Dendritic cell treated with granulocyte-macrophage colony-stimulating factor and Interleukin-4, amounts not matched to agents 40 ng/mL and 50 ng/mL, for 4 days (primary cell): ENCODE measurements at regions not wholly inside any gene's neighbourhood (a gene's known extent, or its start where the extent isn't known, plus 50 kb on each side); places are given as distances from the start of the nearest gene placed in this dataset.

Experiments used
- H3K27ac Mint-ChIP-seq: one replicate; pipeline ENCODE4 v1.8.0; 2022; ENCODE audit warnings: mild to moderate bottlenecking, mixed read lengths
- H3K27me3 Mint-ChIP-seq: one replicate; pipeline ENCODE4 v1.8.0; 2022; ENCODE audit warnings: mild to moderate bottlenecking, mixed read lengths
- H3K36me3 Mint-ChIP-seq: one replicate; pipeline ENCODE4 v1.8.0; 2022; ENCODE audit warnings: low read depth, mixed read lengths
- H3K4me1 Mint-ChIP-seq: one replicate; pipeline ENCODE4 v1.8.0; 2022; ENCODE audit warnings: low read depth, mixed read lengths
- H3K4me3 Mint-ChIP-seq: one replicate; pipeline ENCODE4 v1.8.0; 2022; ENCODE audit warnings: mild to moderate bottlenecking, moderate library complexity, mixed read lengths
- H3K9me3 Mint-ChIP-seq: one replicate; pipeline ENCODE4 v1.8.0; 2022; ENCODE audit warnings: mixed read lengths
- intact Hi-C: fragments of 100-400 bp; cut with micrococcal nuclease; formaldehyde crosslinking; loops from one replicate; pipeline ENCODE4 v1.15.0; 2022

GRCh38 chr11:103850419-103851165, 185.8 kb upstream of the DDI1 start:
- intact Hi-C loops, result no loop called here
- Mint-ChIP-seq H3K27ac (no peak overlapping the region), H3K4me1 (no peaks in the 10 kb centered on the region), H3K4me3 (no peak overlapping the region), H3K27me3 (peaks cover 3% of the 10 kb centered on the region), H3K9me3 (no peaks in the 10 kb centered on the region), H3K36me3 (no peaks in the 10 kb centered on the region)

- Mint-ChIP-seq H3K4me1 (no peaks in the 10 kb centered on the region), H3K9me3 (no peaks in the 10 kb centered on the region), H3K27ac (no peak overlapping the region), H3K27me3 (peaks cover 3% of the 10 kb centered on the region), H3K36me3 (no peaks in the 10 kb centered on the region), H3K4me3 (no peak overlapping the region)
- intact Hi-C loops, result no loop called here
Observed at GRCh38 chr11:103851166-103851651, 185.2 kb upstream of the DDI1 start.
